Suprapubic skin (tissue), 4 donors: ENCODE measurements at regions not wholly inside any gene's neighbourhood (a gene's known extent, or its start where the extent isn't known, plus 50 kb on each side); places are given as distances from the start of the nearest gene placed in this dataset.

ENCODE experiments used
- DNase-seq, 2 donors: peaks; one replicate each; pipeline ENCODE4 v3.0.0-alpha.2; 2019; ENCODE audit warnings: low spot score in 2 of 2
- H3K27ac ChIP-seq: fragments of 200-600 bp; sonication (generic); one replicate; pipeline ENCODE4 v1.5.1; 2019
- H3K27me3 ChIP-seq: fragments of 200-600 bp; sonication (generic); one replicate; pipeline ENCODE4 v1.5.1; 2019
- H3K36me3 ChIP-seq: fragments of 200-600 bp; sonication (generic); one replicate; pipeline ENCODE4 v1.5.1; 2019
- H3K4me1 ChIP-seq: fragments of 200-600 bp; sonication (generic); one replicate; pipeline ENCODE4 v1.5.1; 2019
- H3K4me3 ChIP-seq: fragments of 200-600 bp; sonication (generic); one replicate; pipeline ENCODE4 v1.5.1; 2019; ENCODE audit warnings: mild to moderate bottlenecking
- H3K9me3 ChIP-seq: fragments of 200-600 bp; sonication (generic); one replicate; pipeline ENCODE4 v1.5.1; 2019
- CTCF ChIP-seq, 2 donors: fragments of 200-600 bp in 1 of 2; fragments of 450-650 bp in 1 of 2; sonication (generic) in 1 of 2; IDR thresholded peaks; one replicate each; pipeline ENCODE4 v1.5.1; 2016 to 2019; ENCODE audit warnings: antibody characterized with exemption in 2 of 2, mild to moderate bottlenecking in 1 of 2, moderate library complexity in 1 of 2
- EP300 ChIP-seq: sonication (generic); formaldehyde crosslinking; IDR thresholded peaks from one replicate; pipeline ENCODE4 v1.6.1; 2017; ENCODE audit warnings: antibody characterized with exemption
- POLR2A ChIP-seq, 2 donors: fragments of 450-650 bp; IDR thresholded peaks; one replicate each; pipeline ENCODE4 v1.6.1; 2017; ENCODE audit warnings: antibody characterized with exemption in 2 of 2, mild to moderate bottlenecking in 2 of 2, moderate library complexity in 2 of 2
- POLR2AphosphoS5 ChIP-seq, 3 donors: sonication (generic); formaldehyde crosslinking; IDR thresholded peaks; one replicate each; pipeline ENCODE4 v1.6.1; 2017; ENCODE audit warnings: antibody characterized with exemption in 3 of 3
- WGBS: methylation state at CpG from one replicate; pipeline ENCODE4 v1.1.5; 2018; 5-methylcytosine and 5-hydroxymethylcytosine counted together

DNA sequence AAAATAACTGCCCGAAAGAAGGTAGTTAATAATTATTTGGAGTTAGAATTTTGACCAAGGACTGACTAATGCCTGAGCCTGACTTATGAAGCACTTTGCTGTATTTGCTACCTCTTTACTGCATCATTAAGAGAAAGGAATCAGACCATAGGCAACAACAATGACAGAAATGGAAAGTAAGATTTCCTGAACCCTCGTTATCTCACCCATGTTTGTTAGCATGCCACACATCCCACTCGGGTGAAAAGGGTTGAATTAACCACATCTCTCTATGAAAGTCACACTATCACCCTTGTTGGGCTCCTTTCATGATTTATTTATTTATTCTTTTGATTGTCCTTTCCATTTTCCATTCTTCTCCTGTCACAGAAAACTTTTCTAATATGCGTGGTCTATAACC lies 59.6 kb downstream of the OLIG3 start:
- H3K4me1 ChIP-seq = no peaks in the 10 kb centered on the region
- no peaks in the 10 kb centered on the region for H3K27me3 ChIP-seq
- no peaks in the 10 kb centered on the region for H3K9me3 ChIP-seq
- no peak for TF ChIP-seq CTCF (IDR thresholded peaks at IDR 0.05)
- no peak for TF ChIP-seq EP300
- TF ChIP-seq POLR2AphosphoS5 (IDR thresholded peaks at IDR 0.05) = no peak
- 89% methylated on average over 4 of the region's 4 CpGs for WGBS
- no peak overlapping the region for H3K4me3 ChIP-seq
- H3K36me3 ChIP-seq = no peaks in the 10 kb centered on the region
- H3K27ac ChIP-seq = no peak overlapping the region
- DNase-seq = no peak

DNA sequence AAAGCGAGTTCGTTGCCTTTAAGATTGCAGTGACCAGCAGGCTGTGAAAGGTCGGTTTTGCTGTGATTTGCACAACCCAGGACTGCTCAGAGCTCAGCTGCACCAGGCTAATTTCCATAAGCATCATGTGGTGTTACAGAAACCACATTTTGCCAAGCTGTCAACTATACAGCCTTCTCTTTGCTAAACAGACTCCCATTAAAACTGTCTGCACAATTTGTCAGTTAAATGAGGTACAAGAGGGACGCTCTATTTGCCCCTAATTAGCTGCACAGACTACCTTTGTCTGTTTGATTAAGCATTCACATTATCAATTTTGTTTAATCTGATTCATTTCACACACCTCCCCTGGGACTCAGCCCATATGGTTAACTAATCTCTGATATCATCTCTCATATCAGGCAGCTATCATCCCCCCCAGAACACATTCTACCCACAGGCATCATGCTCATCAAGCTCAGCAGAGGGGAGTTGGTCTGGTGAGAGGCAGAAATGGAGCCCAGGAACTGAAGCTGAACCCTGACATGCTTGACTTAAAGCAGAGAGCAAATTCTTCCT lies 62.1 kb downstream of the OLIG3 start:
- H3K27me3 ChIP-seq = no peaks in the 10 kb centered on the region
- no peaks in the 10 kb centered on the region for H3K4me1 ChIP-seq
- no peak for DNase-seq
- WGBS = 90% methylated on average over 4 of the region's 4 CpGs
- H3K4me3 ChIP-seq = no peak overlapping the region
- no peak for TF ChIP-seq POLR2AphosphoS5 (IDR thresholded peaks at IDR 0.05)
- no peak for TF ChIP-seq EP300
- TF ChIP-seq CTCF (IDR thresholded peaks at IDR 0.05) = no peak
- no peak for TF ChIP-seq POLR2A (IDR thresholded peaks at IDR 0.05)
- no peaks in the 10 kb centered on the region for H3K9me3 ChIP-seq
- H3K27ac ChIP-seq = no peak overlapping the region
- H3K36me3 ChIP-seq = no peaks in the 10 kb centered on the region

GRCh38 chr6:137430954-137431353 lies 63.2 kb downstream of the OLIG3 start:
- H3K4me3 ChIP-seq = no peak overlapping the region
- DNase-seq = no peak
- no peaks in the 10 kb centered on the region for H3K9me3 ChIP-seq
- 90% methylated on average over 4 of the region's 4 CpGs for WGBS
- no peak overlapping the region for H3K27ac ChIP-seq
- no peaks in the 10 kb centered on the region for H3K4me1 ChIP-seq
- TF ChIP-seq POLR2AphosphoS5 (IDR thresholded peaks at IDR 0.05) = no peak
- peaks cover 4% of the 10 kb centered on the region for H3K27me3 ChIP-seq
- H3K36me3 ChIP-seq = no peaks in the 10 kb centered on the region

DNA sequence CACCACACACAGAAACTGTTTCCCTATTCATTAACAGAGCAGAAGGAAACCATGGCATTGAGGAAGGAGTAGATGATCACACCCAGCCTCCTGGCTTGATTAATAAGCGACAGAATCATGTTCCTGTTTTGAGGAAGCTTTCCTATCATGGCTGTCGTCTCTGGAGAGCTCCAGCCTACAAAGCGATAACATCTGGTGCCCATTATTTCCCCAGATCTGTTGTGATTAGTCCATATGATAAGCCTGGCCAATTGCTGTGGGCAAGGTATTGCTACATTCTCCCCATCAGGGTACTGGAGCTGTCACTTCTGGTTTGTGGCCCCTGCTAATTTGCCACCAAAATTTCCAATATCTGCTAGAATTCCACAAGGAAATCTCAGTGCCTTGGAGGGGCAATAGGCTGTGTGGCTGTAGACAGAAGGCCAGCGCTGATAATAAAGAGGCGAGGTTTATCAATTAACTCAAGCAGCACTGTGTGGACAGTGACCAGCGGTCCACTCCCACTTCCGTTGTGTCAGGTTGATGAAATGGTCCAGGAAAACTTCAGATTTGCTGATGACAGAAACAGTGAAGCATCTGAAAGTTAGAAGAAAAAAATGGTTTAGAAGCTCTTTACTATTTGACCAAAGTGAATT lies 66.4 kb downstream of the OLIG3 start:
- Histone ChIP-seq H3K27me3 (peaks cover 4% of the 10 kb centered on the region), H3K4me3 (no peak overlapping the region), H3K4me1 (peaks cover 5% of the 10 kb centered on the region), H3K9me3 (no peaks in the 10 kb centered on the region), H3K36me3 (no peaks in the 10 kb centered on the region), H3K27ac (no peak overlapping the region)
- TF ChIP-seq CTCF (IDR thresholded peaks at IDR 0.05) (no peak), POLR2AphosphoS5 (IDR thresholded peaks at IDR 0.05) (no peak), EP300 (no peak), POLR2A (IDR thresholded peaks at IDR 0.05) (no peak)
- DNase-seq = no peak
- WGBS = 70% methylated on average over 7 of the region's 7 CpGs

GRCh38 chr6:137426007-137426689 lies 68.0 kb downstream of the OLIG3 start:
- H3K9me3 ChIP-seq = no peaks in the 10 kb centered on the region
- TF ChIP-seq EP300 (no peak), POLR2AphosphoS5 (IDR thresholded peaks at IDR 0.05) (no peak)
- no peak overlapping the region for H3K27ac ChIP-seq
- no peak overlapping the region for H3K4me3 ChIP-seq
- H3K27me3 ChIP-seq = peaks cover 4% of the 10 kb centered on the region
- DNase-seq = no peak
- WGBS = 65% methylated on average over 2 of the region's 2 CpGs
- peaks cover 5% of the 10 kb centered on the region for H3K4me1 ChIP-seq
- no peaks in the 10 kb centered on the region for H3K36me3 ChIP-seq

- peaks cover 5% of the 10 kb centered on the region for H3K4me1 ChIP-seq
- no peaks in the 10 kb centered on the region for H3K36me3 ChIP-seq
- H3K4me3 ChIP-seq = no peak overlapping the region
- peaks cover 4% of the 10 kb centered on the region for H3K27me3 ChIP-seq
- no peak for TF ChIP-seq EP300
- no peak for TF ChIP-seq CTCF (IDR thresholded peaks at IDR 0.05)
- TF ChIP-seq POLR2A (IDR thresholded peaks at IDR 0.05) = no peak
- TF ChIP-seq POLR2AphosphoS5 (IDR thresholded peaks at IDR 0.05) = no peak
- H3K9me3 ChIP-seq = no peaks in the 10 kb centered on the region
- DNase-seq = no peak
- H3K27ac ChIP-seq = no peak overlapping the region
- 79% methylated on average over 3 of the region's 3 CpGs for WGBS
These were observed 69.9 kb downstream of the OLIG3 start for GRCh38 chr6:137424251-137424650.
